GM18517 (cell line): ENCODE measurements at regions not wholly inside any gene's neighbourhood (a gene's known extent, or its start where the extent isn't known, plus 50 kb on each side); places are given as distances from the start of the nearest gene placed in this dataset.

ENCODE experiments used
- ATAC-seq: cut with Tn5 transposase; IDR thresholded peaks from one replicate; pipeline ENCODE4 v1.9.1; 2021; ENCODE audit warnings: mild to moderate bottlenecking, moderate library complexity; ENCODE audit not compliant: unreplicated experiment

DNA sequence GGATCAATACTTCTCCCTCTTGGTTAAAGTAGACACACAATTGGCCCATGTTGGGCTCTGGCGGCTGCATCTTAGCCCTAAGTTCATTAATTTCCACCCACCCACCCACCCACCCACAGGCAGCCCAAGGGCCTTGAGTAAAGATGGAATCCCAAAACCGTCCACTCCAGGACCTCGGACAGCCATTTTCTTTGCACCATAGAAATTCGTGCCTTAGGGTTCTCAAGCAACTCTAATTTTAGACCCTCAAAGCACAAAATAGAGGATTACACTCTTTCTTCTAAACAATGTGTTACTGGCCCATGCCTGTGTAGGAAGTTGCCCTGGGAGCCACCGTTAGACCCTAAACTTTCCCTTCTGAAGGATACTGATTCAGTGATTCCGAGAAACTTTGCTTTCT lies 568.5 kb downstream of the IRX1 start:
- no peak for ATAC-seq

DNA sequence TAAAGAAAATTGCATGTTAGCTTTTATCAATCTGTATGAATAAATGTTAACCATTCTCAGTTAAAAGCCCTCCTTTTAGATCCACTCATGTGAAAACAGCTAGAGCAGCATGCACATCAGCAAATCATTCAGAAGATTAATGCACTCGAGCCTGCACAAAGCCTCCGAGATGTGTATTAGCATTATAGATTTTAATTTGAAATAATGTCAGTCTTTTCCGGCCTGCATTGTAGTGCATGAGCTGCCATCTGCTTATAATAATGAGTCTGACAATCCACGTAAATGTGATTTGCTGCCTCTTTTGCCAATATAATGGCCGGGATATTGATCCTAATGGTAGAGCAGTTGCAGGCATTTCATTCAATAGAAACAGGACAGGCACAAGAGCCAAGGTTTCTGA lies 585.1 kb downstream of the IRX1 start:
- no peak for ATAC-seq

DNA sequence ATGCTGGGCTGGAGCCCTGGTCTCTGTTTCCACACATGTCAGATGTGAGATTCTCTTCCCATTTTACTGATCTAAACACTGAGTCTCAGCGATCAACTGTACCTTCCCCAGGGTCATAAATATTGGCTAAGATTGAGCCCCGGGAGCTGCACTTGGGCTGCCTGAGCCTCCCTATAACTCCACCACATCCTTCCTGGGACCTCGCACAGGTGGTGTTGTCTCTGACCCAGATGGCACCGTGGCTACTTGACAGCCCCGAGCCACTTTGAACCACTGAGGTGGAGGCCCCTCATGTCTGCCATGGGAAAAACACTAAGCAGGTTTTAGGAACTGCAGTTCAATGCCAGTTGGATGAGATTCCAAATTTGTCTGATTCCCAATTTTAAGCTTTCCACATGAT lies 586.5 kb downstream of the IRX1 start:
- ATAC-seq = no peak

- ATAC-seq = no peak
Observed at GRCh38 chr5:4185127-4185526, 589.5 kb downstream of the IRX1 start.

GRCh38 chr5:4188704-4189103 lies 593.1 kb downstream of the IRX1 start:
- ATAC-seq = no peak

DNA sequence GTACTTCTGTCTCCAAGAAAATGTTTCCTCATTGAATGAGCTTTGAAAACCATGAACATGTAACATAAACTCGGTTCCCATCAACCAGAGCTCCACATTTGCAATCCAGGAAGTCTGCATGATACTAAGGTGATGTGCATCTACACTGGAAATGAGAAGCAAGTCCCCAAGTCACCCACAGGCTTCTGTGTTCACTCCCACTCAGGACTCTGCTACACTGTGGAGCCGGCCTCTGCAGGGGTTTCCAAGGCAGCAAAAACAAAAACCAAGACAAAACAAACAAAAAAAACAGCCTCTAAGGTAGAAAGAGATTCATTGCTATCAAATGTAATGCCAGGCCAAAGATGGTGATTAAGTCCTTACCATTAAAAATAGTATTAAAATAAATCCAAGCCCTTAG lies 593.7 kb downstream of the IRX1 start:
- no peak for ATAC-seq

DNA sequence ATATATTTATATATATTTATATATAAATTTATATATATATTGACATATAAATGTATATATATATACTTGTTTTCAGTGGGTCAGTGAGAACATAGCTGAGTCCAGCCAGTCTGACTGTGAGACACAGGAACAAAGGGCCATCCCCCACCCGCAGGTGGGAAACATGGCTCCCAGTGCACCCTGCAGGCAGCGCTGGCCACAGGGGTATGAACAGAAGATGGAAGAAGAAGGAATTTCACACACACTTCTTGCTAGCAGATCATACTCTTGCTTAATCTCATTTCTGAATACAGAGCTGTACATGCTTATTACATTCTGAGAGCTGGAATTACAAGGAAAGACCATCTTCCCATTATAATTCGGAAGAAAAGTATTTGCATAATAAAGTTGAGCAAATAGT lies 595.4 kb downstream of the IRX1 start:
- ATAC-seq = no peak

DNA sequence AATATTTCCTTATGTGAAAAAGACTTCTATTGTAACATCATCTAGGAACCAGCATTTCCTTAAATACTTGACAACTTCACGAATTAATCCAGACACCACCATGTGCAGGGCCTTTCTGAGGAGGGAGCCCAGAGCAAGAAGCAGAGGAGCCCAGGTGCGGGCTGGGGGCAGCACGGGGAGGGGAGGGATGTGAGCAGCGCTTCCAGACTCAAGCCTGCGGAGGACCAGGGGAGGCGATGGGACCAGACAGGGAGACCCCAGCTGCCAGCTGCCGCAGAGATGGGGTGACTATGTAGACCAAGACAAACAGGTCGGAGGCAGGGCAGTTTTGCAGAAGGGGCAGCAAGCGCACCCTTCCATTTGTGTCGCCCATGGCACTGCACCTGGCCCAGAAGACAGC lies 596.1 kb downstream of the IRX1 start:
- no peak for ATAC-seq

DNA sequence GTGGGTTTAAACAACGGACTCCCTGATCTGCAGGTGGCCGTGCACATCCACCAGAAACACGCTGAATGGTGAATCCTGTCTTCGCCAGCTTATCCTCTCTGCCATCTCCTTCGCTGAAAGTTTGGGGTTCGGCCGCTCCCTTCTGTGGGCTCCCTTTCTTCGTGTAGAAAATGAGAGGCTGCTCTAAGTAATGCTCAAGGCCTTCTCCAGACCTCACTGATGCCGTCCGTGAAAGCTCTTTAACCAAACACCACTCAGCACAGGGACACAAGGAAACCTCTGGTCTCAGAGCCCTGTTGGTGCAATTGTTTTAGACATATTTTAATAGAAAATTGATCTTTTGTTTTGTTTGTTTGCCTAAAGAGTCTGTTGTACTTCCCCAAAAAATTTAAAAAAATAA lies 596.5 kb downstream of the IRX1 start:
- no peak for ATAC-seq

DNA sequence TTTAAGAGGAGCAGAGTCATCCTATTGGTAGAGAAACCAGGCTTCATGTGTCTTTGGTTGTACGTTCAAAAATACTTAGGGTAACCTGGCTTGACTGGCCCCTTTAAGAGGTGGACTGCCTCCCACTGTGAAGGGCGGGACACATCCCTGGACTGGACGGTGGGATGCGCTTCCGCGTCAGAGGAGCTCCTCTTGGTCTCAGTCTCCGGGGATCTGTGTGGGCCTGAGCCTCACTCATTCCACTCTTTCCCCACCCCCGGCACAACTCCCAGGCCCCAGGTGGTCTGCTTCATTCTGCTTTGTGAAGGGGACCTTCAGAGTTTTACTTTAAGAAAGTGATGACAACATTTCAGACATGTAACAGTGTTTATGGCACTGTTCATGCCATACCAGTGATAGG lies 601.1 kb downstream of the IRX1 start:
- no peak for ATAC-seq

- no peak for ATAC-seq
Observed at GRCh38 chr5:4197151-4197550, 601.5 kb downstream of the IRX1 start.

GRCh38 chr5:4198461-4198860 lies 602.8 kb downstream of the IRX1 start:
- no peak for ATAC-seq

DNA sequence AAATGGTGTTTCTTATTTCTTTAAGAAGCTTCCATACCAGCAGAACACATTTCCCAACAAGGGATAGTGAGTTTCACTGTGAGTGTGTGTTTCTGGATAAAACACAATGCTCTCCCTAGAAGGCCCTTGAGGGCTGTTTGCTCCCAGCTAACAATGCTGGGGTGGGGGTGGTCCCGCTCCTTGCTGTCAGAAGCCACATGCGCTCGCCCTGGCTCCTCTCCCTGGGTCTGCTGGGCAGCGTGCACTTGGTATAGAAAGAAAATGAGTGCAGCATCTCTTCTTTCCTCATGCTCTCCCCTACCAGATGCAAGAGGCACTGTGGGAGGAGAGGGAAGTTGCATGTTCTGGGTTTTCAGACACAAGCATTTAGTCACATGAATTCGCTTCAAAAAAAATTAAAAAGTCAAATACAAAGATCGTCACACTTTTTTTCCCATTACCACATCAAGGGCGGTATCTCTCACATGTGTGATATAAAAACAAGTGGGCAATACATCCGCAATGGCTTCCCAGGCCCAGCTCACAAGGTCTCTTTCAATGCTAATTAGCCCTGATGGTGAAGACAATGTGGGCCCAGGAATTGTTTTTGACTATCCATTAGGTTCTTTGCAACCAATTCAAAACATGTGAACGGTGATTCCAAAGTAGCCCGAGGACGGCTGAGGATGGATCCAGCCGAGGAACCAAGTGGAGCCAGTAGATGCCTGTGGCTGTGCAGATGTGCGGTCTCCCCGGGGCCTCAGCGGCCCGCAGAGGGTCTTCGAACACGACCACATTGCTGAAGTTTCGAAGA lies 603.6 kb downstream of the IRX1 start:
- no peak for ATAC-seq

DNA sequence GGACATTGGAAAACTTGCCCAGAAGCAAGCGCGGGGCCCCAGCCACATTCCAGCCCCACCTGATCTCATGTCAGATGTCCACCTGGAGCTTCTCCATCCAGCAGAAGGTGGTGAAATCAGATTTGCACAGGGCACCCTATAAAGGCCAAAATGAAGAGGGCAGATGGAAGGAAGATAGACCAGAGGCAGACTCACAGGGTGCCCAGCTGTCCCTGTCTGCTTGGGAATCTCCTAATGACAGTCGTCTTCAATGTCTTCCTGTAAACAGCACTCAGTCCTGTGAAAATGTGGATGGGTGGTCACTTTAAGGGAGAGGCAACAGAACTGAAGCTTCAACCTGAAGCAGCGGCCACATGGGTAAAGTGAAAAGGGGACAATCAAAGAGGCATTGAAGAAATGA lies 607.5 kb downstream of the IRX1 start:
- no peak for ATAC-seq

GRCh38 chr5:4204276-4205141 lies 608.9 kb downstream of the IRX1 start:
- no peak for ATAC-seq

DNA sequence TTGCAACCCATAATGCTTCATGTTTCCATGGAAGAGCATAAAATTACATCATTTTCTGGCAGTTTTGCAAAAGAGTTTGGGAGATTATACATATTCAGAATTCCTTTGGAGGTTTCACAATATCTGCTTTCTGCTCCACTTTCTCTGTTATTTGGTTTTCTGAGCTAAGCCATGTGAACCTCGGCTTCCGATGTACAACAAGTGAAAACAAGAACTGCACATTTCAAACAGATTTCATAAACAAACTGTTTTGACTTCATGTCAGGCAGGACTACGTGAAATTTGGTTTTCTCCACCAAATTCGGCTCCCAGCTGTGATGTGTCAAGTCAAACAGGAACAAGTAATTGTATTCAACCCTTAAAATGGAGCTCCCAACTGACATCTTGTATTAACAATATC lies 609.8 kb downstream of the IRX1 start:
- ATAC-seq = no peak

DNA sequence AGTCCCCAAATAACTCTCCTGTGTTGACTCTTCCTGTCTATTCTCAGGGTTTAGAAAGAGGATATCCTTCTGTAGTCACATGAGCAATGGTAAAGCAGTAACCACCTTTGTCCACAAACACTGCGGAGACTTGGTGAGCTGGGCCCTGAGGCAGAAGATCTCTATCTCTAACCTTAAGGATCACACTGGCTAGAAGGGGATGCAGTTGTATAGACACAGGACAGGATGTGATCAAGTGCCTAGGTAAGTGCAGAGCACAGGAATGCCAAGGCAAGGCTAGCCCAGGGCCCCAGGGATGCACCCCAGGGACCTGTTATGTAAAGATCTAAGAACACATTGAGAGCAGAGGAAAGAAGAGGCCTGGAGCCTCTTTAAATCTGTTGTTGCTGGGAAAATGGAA lies 610.5 kb downstream of the IRX1 start:
- no peak for ATAC-seq

- no peak for ATAC-seq
Observed at GRCh38 chr5:4207486-4207885, 611.9 kb downstream of the IRX1 start.

- no peak for ATAC-seq
Observed at GRCh38 chr5:4208537-4208936, 612.9 kb downstream of the IRX1 start.

DNA sequence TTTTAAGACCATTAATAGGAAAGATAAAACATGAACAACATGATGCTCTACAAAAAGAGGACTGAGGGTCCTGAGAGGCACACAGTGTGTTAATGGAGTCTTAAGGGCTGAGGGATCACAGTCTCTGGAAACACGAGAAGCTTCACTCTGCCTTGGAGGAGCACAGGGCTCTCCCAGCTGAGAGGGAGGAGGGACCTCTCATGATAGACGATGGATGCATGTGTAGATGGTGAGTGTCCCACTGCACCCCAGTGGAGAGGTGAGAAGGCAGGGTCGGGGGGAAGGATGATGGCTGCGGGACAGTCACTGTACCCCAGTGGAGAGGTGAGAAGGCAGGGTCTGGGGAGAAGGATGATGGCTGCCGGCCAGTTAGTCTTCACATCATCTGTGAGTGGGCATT lies 613.4 kb downstream of the IRX1 start:
- ATAC-seq = no peak

GRCh38 chr5:4212071-4212739 lies 616.6 kb downstream of the IRX1 start:
- no peak for ATAC-seq
